ENCODE measurements at regions not wholly inside any gene's neighbourhood (a gene's known extent, or its start where the extent isn't known, plus 50 kb on each side); places are given as distances from the start of the nearest gene placed in this dataset.
A peak's percentile ranks its signal among the peaks of the same experiment; 100 is the strongest.

DNA sequence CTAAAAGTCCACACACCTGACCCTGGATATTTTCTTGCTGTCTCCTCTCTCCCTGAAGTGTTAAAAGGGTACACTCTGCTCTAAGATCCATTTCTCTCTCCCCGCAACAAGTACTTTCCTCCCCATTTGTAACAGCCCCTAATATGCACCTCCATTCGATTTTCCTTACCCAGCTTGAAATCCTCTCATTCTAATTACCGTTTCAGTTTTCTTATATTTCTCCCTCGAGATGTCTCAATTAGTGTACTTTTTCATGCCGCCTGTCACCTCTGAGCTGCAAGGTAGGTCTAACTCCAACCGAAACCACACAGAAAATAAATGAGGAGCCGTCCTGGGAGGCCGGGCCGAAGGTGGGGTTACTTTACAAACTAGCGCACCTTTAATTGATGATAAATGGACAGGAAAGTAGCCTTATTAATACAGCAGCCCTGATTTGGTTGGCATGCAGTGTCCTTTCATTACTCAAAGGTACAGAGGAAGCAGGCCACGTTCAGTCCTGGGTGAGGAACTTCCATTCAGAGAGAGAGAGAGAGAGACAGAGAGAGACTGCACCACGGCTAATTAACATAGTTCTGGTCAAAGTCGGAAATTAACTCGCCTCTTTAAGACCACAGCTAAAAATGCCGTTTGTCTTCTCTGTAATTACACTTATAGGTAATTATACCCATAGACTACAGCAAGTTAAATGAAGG, 319.9 kb downstream of the ARRDC4 start:
- no peak for DNase-seq

DNA sequence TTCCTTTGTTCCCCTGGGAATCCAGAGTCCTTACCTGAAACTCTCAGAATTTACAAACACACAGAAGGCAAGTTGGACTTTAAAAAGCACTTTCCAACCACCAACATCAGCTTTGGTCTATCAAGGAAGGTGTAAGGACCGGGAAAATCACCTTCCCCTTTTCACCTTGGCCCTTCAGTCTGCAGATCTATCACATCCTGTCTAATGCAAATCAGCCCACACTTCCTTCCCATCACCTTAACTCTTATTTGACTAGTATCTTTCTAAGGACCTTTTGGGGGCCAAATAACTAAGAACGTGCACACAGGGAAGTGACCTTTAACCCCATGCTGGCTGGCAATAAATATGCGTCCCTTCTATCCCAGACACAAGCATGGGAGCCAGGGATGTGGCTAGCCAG, 320.6 kb downstream of the ARRDC4 start:
- no peak for DNase-seq

DNA sequence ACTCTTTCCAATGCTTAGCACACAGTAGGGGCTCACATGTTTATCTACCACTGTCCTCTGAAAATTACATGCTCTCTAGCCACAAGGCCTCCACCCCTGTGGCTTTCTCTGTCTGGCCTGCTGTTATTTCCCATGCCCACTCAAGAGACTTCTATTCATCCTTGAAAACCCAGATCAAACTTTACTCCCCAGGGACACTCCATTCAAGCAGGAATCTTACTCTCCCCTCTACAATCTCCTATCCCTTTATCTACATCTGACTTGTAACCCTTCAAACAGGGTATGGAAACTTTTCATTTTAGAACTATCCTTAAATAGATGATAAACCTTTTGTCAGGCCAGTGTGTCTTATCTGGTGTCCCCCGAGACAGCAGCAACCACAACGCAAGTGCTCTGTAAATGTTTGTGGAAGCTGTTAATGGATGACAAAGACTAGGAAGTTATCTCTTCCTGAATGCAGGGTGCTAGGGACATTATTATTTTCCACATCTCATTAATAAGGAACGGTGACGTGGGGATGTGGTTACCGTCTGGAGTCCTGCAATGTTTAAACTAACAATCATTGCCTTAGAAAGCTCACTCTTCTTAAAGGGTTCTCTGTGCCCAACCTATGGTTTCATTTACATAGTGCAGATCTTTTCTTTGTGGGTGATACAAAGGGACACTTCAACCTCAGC, 322.3 kb downstream of the ARRDC4 start:
- DNase-seq = no peak

DNA sequence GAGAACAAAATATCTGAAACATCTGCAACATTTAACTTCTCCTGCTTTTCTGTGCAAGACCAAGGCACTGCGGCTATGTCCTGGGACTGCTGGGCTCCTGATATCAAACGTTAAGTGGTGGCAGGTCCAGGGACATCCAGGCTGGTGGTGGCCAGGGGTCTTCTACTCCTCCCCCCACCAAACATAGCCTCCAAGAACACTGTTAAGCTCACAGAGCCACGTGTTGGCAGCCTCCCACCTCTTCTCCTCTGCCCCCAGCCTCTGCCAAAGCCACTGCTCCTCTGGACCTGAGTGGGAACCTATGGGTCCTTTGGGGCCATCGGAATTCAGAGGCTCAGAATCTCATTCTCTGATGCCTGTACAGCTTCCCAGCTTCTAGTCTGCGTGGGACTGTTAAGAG, 325.7 kb downstream of the ARRDC4 start:
- DNase-seq = no peak

DNA sequence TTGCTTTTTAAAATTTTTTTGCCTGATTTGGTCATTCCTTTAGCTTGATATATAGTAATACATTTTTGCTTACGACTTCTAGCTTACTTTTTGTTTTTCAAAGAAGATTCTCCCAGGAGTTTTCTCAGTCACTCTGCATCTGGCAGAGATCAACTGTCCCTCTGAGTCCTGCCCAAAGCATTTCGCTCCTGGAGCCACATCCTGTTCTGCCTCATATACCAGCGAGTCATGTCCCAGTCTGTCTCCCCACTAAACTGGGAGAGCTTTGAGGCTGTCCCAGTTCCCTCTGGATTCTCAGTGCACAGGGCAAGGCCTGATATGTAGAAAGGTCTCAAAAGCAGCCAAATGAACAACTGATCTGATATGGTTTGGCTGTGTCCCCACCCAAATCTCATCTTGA, 326.3 kb downstream of the ARRDC4 start:
- no peak for DNase-seq

DNA sequence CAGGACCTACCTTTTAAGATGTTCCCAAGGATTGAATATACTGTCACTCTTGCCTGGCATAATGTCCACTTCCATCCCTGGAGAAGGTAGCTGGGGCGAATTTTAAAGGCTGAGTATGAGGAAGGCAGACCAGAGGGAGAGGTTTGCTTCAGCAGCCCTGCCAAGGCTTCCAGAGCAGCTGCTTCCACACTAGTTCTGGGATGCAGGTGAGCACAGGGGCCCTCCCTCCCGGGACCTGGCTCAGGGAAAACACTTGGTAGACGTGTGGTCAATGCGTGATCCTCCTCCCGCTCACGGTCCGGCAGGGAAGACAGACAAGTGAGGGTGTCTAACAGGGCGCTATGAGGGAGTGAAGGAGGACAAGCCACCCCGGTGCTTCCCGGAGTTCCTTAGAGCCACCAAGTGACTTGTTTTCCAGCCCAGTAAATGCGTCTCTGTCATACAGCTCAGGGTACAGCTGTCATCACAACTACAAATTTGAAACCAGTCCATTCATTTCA, 327.6 kb downstream of the ARRDC4 start:
- DNase-seq = no peak

DNA sequence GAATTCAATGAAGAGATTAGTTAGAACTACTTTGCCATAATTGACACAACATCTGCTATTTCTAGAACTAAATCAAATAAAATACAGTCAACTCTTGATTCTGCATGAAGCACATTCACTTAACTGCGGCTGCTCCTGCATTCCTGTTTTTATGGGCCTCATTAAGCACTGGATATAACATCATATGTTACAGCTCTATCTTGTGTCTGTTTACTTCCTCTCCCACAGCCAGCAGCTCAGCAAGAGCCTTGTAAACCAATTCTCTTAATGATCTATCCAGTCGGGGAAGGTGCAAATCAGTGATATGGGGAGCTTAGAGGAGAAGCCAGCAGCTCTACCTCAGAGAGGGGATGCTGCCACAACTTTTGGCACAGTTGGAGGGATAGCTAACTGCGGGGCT, 329.2 kb downstream of the ARRDC4 start:
- no peak for DNase-seq

GRCh38 chr15:98292442-98293240, 332.1 kb downstream of the ARRDC4 start:
- peak; percentile 24 for DNase-seq

GRCh38 chr15:98294126-98294525, 333.6 kb downstream of the ARRDC4 start:
- DNase-seq = no peak

DNA sequence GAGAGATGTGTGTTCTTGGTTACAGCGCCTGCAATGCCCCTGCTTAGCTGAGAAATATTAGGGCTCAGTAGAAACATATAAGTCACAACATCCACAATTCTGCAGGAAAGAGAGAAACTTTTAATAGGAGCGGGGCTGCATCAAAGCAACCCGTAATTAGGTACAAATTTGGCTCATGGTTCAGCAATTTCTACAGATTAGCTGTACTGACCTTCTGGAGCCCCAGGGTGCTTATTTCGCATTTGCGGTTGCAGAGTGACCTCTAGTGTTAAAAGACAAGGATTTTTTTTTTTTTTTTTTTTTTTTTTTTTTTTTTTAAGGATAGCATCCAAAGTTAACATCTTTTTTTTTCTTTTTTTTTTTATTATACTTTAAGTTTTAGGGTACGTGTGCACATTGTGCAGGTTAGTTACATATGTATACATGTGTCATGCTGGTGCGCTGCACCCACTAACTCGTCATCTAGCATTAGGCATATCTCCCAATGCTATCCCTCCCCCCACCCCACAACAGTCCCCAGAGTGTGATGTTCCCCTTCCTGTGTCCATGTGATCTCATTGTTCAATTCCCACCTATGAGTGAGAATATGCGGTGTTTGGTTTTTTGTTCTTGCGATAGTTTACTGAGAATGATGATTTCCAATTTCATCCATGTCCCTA, 334.7 kb downstream of the ARRDC4 start:
- DNase-seq = peak; percentile 6

DNA sequence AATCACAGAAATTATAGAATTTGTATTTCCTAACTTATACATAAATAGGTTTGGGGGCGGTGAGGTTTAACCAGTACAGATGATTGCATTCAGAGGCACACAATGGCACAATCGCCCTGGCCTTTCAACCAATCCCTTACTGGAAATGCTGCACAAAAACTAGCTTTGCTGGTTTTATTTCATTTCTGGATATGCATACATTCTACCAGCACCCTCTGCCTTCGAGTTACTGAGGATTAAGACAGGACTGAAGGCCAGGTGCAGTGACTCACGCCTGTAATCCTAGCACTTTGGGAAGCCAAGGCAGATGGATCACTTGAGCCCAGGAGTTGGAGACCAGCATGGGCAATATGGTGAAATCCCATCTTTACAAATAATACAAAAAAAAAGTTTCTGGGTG, 336.1 kb downstream of the ARRDC4 start:
- no peak for DNase-seq

DNA sequence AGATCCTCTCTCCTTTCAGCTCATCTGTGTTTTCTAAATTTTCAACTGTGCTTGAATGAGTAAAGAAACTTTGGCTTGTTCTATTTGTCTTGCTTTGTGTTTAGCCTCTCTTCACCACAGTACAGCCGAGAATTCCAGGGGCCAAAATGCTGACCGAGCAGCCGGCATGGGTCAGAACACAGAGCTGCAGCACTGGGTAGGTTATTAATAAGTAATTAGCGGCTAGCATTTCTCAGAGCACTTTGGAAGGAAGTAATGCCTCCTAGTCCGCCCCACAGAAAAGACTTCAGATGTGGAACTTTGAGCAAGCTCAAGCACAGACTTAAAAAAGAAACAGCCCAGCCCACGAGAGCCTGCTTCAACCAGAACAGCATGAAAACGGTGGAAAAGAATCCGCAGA, 343.9 kb downstream of the ARRDC4 start:
- no peak for DNase-seq

- DNase-seq = no peak
Observed at GRCh38 chr15:98308117-98308516, 340.2 kb upstream of the IGF1R start.

- DNase-seq = peak; percentile 42
Observed at GRCh38 chr15:98311566-98312188, 336.7 kb upstream of the IGF1R start.

DNA sequence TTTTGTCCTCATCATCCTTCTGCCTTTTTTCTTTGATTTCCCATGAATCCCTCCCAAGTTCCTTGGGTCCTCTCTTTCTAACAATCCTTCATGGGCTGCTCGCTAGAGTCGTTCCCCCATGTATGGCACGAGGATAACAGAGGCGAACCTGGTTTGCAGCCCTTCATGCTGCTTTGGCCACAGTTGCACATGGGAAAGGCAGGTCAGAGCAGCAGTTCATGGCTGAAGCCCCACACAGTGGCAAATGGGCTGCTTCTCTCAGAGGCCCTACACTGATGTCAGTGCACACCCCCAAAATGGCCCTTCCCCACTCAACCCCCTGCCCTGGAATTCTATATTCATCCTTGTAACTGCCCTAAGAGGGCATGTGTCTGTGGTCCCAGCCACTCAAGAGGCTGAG, 335.4 kb upstream of the IGF1R start:
- DNase-seq = no peak

GRCh38 chr15:98315971-98316370, 332.4 kb upstream of the IGF1R start:
- no peak for DNase-seq

DNA sequence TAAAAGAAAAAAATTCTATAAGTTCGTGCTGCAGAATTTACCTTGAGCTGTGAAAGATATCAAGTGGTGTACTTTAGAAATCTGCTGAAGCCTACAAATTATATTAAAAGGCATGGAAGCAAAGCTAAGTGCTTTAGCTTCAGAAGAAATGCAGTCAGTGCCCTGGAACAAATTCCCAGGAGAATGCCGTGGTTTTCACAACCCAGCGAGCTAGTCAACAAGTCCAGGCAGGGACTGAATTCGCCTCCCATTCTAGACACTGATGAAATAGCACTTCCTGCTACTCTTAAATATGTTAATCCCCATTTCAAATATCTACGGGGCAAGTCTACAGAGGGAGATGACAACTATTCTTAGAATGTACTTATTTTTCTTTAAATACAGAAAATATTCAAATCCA, 326.4 kb upstream of the IGF1R start:
- no peak for DNase-seq

DNA sequence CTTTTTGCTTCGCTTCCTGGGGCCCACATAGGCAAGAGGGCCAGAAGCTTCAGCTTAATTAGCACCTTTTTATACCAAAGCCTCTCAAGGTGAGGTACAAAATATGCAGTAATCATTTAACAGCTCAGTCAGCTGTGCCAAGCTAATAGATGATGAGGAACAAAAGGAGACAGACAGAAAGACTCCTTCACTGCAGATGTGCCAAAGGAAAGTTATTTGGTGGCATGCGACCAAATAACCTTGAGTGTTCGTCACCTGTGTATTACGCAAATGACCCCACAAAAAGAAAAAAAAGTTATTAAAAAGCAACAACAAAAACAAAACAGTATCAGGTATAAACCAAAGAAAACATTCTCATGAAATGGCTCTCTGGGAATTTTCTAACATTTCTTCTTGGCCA, 325.8 kb upstream of the IGF1R start:
- DNase-seq = no peak

GRCh38 chr15:98324341-98324970, 323.9 kb upstream of the IGF1R start:
- DNase-seq = no peak

DNA sequence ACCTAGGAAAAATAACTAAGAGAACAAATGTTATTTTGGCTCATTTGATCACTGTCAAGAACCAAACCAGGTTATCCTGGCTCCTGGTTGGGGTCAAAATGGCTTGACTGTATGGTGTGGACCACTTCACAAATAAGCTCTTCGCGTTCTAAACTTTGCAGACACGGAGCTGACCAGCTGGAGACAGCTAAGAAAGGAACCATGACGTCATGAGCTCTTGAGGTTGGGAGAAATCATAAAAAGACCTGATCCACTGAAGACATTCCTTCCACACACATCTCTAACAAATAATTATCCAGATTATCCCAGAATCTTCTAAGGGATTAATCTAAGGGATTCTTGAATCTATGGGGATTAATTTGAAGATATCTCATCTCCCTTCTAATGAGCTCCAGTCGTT, 321.5 kb upstream of the IGF1R start:
- DNase-seq = no peak

DNA sequence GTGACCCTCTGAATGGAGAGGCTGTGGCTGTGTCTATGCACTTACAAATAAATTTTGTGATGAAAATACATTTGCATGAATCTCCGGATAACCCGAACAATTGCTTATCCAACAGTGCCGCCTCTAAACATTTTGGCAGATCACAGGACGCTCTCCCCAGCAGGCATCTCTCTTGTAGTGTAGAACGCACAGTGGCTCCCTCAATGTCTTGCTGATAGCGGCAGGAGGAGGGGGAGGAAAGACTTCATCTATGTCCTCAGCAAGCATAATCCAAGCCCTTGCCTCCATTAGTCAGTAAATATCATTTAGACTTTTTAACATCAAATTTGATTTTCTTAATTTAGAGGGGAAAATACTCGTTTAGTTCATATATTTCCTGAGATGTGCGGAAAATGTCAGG, 318.1 kb upstream of the IGF1R start:
- no peak for DNase-seq

DNA sequence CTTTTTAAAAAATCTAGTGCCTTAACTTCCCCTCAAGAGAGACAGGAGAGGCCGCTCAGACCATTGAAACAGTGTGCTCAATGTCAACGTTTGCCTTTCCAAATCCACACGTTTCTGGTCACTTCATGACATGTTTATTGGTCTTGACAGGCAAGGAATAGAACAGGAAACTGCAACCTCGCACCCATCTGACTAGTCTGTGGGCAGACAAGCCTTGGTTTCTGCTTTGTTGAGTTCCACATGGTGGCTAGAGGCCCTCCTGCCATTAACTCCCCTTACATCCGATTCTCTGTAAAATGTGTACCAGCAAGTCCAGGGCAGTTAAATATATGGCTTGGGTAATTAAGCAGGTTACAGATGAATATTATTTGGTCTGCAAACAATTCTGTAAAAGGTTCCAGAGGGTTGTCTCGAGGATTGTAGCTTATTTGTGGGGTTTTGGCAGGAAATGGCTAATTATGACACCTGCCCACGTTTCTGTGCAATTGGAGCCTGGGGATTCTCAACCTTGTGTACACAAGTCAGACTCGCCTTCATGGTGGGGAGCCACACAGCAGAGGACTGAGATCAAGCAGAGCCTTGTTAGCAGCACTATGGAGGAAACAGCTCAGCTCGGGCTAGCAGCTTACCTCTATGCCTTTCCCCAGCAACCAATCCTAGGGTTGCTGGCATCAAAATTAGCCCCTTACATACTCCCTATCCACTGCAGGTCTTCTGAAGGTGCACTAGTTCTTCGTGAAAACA, 317.5 kb upstream of the IGF1R start:
- DNase-seq = peak; percentile 86

All from NCI-H748 treated with DMSO at 0.1 percent for 48 hours (cell line).